Suprapubic skin (tissue), 3 donors: ENCODE measurements at regions not wholly inside any gene's neighbourhood (a gene's known extent, or its start where the extent isn't known, plus 50 kb on each side); places are given as distances from the start of the nearest gene placed in this dataset.

Experiments
- CTCF ChIP-seq, 2 donors: fragments of 200-600 bp in 1 of 2; fragments of 450-650 bp in 1 of 2; sonication (generic) in 1 of 2; IDR thresholded peaks; one replicate each; pipeline ENCODE4 v1.5.1; 2016 to 2019; ENCODE audit warnings: antibody characterized with exemption in 2 of 2, mild to moderate bottlenecking in 1 of 2, moderate library complexity in 1 of 2
- POLR2A ChIP-seq, 2 donors: fragments of 450-650 bp; IDR thresholded peaks; one replicate each; pipeline ENCODE4 v1.6.1; 2017; ENCODE audit warnings: antibody characterized with exemption in 2 of 2, mild to moderate bottlenecking in 2 of 2, moderate library complexity in 2 of 2

DNA sequence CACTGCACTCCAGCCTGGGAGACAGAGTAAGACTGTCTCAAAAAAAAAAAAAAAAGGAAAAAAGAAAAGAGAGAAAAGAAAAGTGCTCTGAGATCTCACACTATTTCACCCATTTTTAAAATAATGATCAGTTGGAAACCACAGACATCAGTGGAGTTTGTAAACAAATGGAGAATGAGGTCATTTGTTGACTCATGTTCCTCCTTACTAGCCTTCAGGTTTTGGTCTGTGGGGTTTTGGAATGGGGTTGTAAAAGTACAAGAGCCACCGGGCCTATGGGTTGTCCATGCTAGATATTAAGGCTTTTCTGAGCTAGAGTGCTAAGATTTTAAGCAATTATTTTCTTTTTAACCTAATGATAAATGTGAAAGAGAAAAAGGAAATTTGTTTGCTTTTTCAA, 104.4 kb upstream of the PRL start:
- TF ChIP-seq CTCF (IDR thresholded peaks at IDR 0.05) = no peak
- TF ChIP-seq POLR2A (IDR thresholded peaks at IDR 0.05) = no peak
